Activated CD8-positive, alpha-beta memory T cell treated with anti-CD3 and anti-CD28 coated beads, Interleukin-2, amount 50 U/mL, for 1 hour (primary cell): ENCODE measurements at regions not wholly inside any gene's neighbourhood (a gene's known extent, or its start where the extent isn't known, plus 50 kb on each side); places are given as distances from the start of the nearest gene placed in this dataset.
"Not testable (repeated sequence)": the region's sequence is repeated elsewhere in the genome, so short reads cannot be mapped to it uniquely, and the experiment has no call there.

Source experiments
- DNase-seq: peaks from one replicate; pipeline ENCODE4 v3.0.0-alpha.2; 2020; ENCODE audit errors: extremely low read depth

DNA sequence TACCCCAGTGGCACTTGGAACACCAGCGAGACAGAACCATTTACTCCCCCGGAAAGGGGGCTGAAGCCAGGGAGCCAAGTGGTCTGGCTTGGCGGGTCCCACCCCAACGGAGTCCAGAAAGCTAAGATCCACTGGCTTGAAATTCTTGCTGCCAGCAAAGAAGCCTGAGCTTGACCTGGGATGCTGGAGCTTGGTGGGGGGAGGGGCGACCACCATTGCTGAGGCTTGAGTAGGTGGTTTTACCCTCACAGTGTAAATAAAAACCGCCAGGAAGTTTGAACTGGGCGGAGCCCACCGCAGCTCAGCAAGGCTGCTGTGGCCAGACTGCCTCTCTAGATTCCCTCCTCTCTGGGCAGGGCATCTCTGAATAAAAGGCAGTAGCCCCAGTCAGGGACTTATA is 62.8 kb downstream of the RPS24 start:
- DNase-seq, result not testable (repeated sequence)

DNA sequence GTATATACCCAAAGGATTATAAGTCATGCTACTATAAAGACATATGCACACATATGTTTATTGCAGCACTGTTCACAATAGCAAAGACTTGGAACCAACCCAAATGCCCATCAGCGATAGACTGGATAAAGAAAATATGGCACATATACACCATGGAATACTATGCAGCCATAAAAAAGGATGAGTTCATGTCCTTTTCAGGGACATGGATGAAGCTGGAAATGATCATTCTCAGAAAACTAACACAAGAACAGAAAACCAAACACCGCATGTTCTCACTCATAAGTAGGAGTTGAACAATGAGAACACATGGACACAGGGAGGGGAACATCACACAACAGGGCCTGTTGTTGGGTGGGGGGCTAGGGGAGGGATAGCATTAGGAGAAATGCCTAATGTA is 68.9 kb downstream of the RPS24 start:
- DNase-seq, result not testable (repeated sequence)

DNA sequence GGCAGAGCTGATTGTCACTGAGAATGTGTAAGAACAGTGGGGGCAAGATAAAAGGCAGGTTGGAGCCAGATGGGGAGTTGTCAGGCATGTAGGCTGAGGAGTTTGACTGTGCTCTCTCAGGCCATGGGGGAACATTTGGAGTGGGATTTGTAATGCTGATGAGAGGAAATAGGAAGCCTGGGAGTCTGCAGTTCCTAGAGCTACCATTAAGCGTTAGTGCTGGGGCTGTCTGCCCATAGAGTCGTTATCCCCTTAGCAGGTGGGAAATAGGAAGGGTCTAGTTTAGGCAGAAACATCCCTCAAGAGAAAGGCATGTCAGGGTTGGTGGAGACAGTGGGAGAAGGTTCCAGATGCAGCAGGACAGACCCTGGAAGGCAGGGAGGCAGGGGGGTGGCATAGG is 75.5 kb downstream of the RPS24 start:
- DNase-seq, result no peak

DNA sequence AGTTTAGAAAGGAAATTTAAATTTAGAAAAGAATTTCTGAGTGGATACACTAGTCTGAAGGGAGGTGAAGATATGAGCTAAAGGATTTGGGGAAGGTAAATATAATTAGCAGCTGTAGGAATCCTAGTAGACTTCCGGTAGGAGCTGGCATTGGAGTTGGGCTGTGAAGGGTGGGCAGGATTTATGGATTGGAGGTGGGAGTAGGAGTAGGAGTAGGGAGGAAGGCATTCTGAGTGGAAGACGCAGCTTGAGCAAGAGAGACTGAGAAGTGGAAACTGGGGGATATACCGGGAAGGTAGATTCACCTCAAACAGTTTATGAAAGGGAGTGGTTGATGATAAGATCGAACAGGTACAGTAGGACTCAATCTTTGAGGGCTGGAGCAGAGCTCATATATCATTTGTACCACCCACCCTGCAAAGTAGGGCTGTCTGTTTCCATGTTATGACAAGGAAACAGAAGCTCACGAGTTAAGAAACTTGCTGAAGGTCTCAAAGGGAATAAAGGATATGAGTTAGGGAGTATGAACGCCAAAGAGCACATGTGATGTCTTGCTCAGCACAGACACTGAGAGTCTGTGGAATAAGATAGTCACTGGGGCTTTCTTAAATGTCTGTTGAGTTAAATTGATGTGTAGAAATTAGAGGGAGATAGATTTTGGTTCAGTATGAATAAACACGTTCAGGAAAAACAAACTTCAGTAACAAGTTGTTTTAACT is 81.6 kb downstream of the RPS24 start:
- no peak for DNase-seq

DNA sequence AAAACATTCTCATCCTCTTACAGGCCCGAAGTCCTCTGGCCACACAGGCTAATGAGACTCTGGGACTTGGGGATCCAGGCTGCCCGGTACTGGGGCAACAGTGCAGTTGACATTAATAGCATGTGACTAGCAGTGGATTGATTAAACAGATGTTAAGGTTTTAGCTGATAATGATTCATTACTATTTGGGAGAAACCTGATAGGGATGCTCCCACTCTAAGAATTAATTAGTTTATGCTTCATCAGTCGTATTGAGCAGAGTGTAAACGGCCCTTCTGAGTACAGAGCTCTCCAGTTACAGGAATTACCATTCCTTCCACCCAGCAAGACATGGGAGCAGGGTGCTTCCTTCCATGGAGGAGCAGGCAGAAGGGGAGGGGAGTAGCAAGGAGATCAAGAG is 82.7 kb downstream of the RPS24 start:
- DNase-seq, result no peak

DNA sequence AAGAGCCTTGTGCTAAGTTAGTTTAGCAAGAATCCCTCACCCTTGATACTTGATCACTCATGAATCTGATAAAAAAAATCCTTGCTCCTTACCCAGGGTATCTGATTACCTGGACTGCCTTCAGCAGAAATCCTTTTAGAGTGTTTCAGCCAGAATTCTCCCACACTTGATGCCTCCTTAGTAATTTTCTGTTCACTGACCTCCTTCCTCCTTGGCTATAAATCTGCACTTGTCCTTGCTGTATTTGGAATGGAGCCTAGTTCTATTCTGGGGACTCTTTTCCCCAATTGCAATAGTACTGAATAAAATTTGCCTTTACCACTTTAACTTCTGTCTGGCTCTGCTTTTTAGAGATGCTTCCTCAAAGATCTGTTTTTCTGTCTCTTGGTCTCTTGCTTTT is 84.9 kb downstream of the RPS24 start:
- no peak for DNase-seq

DNA sequence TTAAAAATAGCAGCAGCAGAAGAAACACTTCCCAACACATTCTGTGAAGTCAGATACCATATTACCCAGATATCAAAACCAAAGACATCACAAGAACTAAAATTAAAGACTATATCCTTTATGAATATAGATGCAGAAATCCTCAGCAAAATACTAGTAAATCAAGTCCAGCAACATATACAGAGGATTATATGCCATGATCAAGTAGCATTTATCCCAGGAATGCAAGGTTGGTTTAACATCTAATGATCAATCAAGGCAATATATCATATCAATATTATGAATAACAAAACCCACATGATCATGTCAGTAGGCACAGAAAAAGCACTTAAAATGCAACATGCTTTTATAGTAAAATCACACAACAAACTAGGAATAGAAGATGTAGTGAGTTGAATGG is 88.1 kb downstream of the RPS24 start:
- DNase-seq, result no peak

DNA sequence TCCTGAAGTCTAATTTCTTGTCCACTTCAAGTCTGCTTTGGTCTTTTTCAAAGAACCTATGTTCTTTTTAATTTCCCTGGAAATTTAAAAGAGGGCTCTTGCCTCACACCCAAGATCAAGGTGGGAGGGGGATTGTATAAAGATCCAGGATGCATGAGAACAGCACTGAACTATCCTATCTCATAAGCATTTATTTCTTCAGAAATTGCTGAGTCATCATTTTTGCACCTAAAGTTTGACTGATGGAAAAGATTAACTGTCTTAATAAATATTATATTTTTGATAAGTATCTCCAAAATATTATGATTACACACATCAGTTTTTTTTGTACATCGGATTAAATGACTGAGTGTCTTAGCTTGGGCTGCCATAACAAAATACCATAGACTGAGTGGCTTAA is 90.5 kb downstream of the RPS24 start:
- no peak for DNase-seq

DNA sequence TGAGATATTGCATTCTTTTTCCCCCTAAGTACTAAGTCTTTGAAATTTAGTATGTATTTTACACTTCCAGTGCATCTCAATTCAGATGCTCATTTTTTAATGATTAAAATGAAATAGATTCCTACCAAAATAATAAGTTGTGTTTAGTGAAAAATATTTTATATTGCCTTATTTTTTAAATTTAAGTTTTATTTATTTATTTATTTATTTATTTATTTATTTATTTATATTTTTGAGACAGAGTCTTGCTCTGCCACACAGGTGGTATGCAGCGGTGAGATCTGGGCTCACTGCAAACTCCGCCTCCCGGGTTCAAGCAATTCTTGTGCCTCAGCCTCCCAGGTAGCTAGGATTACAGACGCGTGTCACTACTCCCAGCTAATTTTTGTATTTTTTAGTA is 95.5 kb downstream of the RPS24 start:
- no peak for DNase-seq

DNA sequence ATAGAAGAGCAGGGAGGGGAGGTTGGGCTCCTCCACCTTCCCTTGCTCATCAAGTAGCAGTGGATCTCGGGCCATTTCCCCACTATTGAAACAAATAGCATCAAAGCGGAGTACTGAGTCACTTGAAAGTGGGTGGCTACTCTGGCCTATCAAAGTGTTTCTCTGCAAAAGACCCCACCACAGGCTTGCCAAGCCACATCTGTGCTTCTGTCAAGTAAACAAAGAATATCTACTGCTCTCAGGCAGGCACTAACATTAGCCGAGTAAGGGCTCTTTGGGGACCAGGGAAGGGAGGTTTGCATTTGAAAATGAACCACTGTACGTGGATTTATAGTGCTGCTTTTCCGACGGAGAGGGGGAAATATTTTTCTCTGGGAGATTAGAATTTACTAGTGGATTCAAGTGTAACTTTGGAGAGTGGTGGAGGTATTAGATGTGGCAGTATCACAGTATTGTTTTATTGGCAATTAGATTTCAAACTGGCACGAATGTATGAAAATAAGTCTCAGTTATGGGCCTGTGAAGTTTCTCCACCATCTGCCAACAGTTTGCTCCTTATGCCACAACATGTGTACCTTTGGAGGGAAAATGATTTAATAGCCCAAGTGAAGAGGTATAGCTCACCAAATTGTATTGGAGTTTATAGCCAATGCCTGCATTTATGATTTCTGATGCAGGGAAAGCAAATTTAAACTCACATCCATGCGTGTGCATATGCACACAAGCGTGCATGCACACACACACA is 97.5 kb downstream of the RPS24 start:
- no peak for DNase-seq

DNA sequence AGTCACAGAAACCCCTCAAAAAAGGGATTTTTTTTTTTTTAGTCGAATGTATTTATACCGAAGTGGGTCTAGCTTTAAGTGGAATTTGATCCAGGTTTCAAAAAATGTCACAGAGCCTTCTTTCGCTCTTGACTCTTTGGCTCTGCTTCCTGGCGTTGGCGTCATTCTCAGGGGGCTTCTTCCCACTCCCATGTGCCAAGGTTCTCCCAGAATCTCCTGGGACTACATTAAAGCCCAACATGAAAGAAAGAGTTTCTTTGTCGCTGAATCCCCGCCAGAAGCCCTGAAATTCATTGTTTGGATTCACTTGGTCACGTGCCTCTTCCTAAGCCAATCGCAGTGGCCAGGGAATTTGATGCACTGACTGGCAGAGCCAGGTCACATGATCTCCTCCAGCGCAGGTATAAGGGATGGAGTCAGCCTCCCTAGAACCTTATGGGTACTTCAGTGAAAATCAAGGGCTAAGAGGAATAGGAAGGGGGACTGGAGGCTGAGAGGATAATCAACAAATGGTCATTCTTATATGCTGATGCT is 101.2 kb downstream of the RPS24 start:
- DNase-seq, result no peak

DNA sequence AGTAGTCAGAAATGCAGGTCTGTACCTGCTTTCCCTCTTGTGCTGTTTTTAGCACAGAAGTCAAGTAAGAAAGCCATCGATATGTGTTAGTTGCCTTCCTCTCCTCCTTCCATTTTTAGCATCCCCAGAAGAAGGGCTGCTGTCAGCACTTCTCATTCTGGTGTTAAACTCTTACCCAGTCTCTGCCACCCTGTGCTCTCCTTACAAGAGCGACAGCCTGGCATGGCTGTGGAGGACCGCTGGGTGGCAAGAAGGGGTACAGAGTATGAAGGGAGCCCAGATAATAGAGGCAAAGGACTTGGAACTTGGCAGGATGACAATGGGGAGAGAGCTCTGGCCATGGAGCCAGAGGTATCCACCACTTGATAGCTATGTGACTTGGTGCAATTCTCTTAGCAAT is 103.5 kb downstream of the RPS24 start:
- DNase-seq, result no peak

DNA sequence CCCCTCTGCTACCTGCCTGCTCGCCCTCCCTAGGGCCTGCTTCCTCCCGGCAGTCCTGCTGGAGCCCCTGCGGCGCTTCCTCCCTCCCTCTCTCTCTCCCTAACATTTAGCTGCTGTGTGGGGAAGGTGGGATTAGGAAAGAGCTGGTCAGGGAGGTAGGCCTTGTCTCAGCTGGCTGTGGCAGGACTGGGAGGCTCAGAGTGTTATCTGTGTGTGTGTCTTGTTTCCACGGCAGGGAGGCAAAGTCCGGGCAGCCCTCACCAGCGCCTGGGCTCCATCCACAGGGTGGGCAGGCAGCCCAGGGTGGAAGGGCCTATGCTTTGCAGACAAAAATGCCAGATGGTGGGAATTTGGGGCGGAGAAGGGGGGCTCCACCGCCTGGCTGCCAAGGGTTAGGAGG is 105.7 kb downstream of the RPS24 start:
- no peak for DNase-seq

DNA sequence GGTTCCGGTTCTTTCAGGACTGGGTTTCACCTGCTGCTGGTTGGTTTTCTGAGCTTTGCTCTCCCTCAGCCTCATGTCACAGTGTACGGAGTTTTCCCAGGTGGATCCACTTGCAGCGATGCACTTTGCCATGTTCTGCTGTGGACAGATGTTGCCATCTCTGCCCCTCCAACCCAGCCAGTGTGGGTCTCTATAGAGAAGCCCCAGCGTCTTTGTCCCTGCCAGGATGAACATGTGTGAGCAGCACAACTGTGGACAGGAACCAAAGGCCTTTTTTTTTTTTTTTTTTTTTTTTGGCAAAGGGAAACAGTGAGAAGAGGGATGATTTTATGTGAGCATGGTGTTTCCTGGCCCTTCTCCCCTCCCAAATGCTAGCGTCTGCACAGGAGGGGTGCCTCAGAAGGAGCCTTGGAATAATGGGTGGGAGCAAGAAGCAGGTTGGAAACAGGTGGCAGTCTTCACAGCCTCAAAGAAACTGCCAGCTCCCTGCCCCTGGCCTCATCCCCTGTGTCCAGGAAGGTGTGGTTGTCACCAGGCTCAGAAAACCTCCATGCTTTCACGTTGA is 106.5 kb downstream of the RPS24 start:
- no peak for DNase-seq

DNA sequence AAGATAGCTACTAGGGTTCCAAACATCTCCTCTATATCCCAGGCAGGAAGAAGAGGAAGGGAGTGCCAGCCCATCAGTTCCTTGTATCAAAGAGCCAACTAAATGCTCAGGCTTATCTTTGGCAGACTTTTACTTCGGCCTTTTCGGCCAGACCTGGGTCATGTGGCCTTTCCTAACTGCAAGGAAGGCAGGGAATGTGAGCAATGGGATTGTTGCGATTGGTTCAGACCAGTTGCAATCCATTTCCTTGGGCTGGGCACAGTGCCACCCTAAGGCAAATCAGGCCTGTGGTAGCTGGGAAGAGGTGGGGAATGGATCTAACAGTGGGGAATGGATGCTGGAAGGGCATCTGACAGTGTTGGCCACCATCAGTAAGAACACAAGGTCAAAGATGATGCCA is 109.9 kb downstream of the RPS24 start:
- no peak for DNase-seq

DNA sequence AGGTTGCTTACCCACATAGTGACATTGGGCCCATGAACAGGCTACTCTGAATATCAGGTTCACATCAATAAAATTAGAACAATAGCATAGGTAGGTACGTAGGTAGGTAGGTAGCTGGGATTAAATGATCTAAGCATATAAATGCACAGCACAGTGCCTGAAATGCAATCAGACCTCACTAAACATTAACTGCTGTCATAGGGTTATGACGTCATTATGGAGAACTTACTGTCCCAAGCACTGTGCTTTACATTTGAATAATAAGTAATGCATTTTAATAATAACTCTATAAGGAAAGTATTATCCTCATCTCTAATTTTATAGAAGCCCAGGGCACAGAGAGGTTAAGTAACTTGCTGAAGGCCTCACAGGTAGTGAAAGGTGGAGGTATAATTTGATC is 112.5 kb downstream of the RPS24 start:
- DNase-seq, result no peak

DNA sequence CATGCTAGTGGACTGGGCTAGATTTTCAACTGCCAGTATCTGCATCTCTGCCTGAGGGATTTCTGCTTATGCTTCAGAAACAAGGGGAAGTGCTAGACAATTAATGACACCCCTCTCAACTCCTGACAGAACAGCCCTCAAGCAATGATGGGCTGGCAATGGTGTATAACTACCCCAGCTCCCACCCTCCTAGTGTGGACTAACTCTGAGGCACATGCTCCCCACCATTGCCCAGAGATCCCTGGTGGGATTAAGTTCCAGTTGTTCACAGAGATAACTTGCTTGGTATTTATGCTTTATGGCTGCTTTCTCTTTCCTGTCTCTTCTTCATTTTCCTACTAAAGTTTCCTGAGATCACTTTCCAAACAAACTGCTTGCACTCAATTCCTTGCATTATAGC is 113.5 kb downstream of the RPS24 start:
- no peak for DNase-seq

DNA sequence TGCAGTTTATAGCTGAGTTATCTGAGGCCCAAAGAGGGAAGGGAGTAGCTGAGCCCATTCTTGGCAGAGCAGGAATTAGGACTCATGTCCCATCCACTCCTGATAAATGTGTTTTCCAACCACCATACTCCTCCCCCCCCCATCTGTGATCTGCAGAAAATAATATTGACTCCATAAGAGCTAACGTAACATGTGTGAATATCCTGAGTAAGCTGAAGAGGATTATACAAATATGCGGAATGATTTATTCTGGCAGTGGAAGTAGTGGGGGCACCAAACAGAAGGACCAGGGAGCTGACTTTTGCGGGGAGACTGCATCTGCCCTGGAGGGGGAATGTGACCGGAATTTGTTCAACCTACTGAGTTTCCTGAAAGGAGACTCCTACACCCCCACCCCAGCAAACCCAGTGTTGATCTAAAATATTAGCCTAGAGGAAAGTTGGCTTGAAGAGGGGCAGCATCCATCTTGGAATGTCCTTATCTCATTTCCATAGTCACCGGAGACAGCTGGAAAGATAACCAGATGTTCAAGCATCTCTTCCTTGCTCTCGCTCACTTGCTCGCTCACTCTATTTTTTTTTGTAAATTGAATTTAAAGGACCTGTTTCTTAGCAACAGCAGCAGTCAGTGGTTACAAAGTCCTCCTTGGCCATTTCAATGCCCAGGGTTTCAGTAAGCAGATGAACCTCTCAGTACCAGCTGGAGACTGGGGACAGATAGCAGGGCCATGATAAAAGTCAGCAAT is 114.7 kb downstream of the RPS24 start:
- no peak for DNase-seq

DNA sequence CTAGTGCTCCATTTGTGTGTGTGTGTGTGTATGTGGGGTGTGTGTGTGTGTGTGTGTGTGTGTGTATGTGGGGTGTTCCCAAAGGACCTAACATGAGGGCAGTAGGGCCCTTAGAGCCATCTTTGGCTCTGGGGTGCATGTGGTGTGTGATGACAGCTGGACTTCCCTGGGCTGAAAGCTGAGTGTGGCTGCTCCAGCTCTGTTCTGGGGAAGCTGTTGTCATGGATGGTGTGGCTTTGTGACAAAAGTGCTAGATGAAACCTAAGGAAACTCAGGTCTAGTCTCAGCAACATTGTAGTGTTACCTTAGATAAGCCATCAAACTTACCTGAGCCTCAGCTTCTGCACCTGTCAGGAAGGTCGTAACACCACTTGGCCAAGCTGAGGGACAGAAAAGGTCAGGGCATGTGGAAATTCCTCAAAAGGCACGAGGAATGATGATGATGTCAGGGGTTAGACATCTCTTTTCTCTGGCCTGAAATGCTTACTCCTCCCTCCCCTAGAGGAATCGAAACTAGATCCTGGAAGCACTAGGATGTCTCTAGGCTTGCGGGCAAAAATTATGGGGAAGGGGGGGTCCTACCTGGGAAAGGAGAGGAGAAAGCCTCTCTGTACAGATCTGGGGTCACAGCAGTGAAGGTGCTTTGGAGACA is 115.4 kb downstream of the RPS24 start:
- DNase-seq, result no peak

DNA sequence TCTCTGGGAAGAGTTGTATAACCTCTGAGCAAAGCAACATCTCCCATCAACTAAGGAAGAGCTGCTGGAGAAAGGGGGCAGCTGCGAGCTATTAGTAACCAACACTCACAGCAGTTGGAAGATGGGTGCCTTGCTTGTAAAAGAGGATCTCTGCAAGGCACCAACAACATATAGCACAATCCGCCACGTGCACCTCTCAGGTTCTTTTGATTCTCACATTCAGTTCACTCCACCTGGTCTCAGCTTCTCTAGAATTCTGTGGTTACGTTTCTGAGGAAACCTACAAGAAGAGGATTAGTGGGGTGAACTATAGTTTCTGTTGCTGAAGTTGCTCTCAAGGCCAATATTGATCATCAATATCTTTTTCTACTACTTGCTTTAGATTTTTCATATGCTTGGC is 117.1 kb downstream of the RPS24 start:
- DNase-seq, result no peak

DNA sequence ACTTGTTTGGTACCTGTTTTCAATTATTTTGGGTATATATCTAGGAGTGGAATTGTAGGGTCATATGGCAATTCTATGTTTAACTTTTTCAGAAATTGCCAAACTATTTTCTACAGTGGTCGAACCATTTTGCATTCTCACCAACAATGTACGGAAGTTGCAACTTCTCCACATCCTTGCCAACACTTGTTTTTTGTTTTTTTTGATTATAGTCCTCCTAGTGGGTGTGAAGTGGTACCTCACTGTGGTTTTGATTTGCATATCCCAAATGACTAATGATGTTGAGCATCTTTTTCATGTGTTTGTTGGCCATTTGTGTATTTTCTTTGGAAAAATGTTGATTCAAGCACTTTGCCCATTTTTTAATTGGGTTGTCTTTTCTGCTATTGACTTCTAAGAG is 122.1 kb downstream of the RPS24 start:
- DNase-seq, result no peak

DNA sequence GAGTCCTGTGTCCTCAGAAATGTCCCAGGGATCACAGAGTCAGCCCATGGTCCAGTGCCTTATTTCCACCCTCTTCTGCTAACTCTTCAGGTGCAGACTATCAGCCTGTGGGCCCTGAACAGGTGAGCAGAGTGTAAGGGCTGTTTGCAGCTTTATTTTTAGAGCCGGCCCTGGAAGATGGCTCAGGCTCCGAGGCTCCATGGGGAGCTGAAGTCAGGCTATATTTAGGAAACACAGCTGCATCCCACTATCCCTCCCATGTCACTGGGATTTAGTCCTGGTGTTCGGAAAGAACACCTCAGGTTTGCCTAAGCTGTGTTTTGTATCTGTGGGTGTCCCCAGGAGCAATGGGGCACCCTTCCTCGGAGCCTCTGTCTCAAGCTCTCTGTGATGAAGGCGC is 126.9 kb downstream of the RPS24 start:
- no peak for DNase-seq
